DLD1 (cell line): ENCODE measurements at regions not wholly inside any gene's neighbourhood (a gene's known extent, or its start where the extent isn't known, plus 50 kb on each side); places are given as distances from the start of the nearest gene placed in this dataset.
"Not testable (repeated sequence)": the region's sequence is repeated elsewhere in the genome, so short reads cannot be mapped to it uniquely, and the experiment has no call there.

ENCODE experiments used
- in situ Hi-C: cut with HindIII; loops from 2 replicates; pipeline ENCODE4 v1.10.0; 2017; ENCODE audit warnings: low sequenced_read_pairs

GRCh38 chr3:30319713-30320112 lies 286.7 kb upstream of the TGFBR2 start:
- in situ Hi-C loops: no loop called here

- in situ Hi-C loops: no loop called here
Measured at GRCh38 chr3:30320392-30320791, 286.0 kb upstream of the TGFBR2 start.

GRCh38 chr3:30321065-30321464 lies 285.3 kb upstream of the TGFBR2 start:
- in situ Hi-C loops: no loop called here

GRCh38 chr3:30323649-30324048 lies 282.8 kb upstream of the TGFBR2 start:
- in situ Hi-C loops: not testable (repeated sequence)

GRCh38 chr3:30324587-30324986 lies 281.8 kb upstream of the TGFBR2 start:
- in situ Hi-C loops: no loop called here

- in situ Hi-C loops: not testable (repeated sequence)
Measured at GRCh38 chr3:30327976-30328375, 278.4 kb upstream of the TGFBR2 start.

GRCh38 chr3:30328935-30329334 lies 277.5 kb upstream of the TGFBR2 start:
- in situ Hi-C loops: not testable (repeated sequence)

GRCh38 chr3:30331519-30331918 lies 274.9 kb upstream of the TGFBR2 start:
- in situ Hi-C loops: no loop called here

- in situ Hi-C loops: no loop called here
Measured at GRCh38 chr3:30332196-30333021, 274.0 kb upstream of the TGFBR2 start.

- in situ Hi-C loops: no loop called here
Measured at GRCh38 chr3:30333143-30333542, 273.3 kb upstream of the TGFBR2 start.

- in situ Hi-C loops: no loop called here
Measured at GRCh38 chr3:30333903-30334302, 272.5 kb upstream of the TGFBR2 start.

GRCh38 chr3:30340500-30340899 lies 265.9 kb upstream of the TGFBR2 start:
- in situ Hi-C loops: no loop called here

- in situ Hi-C loops: no loop called here
Measured at GRCh38 chr3:30341079-30341478, 265.3 kb upstream of the TGFBR2 start.

GRCh38 chr3:30341851-30342250 lies 264.6 kb upstream of the TGFBR2 start:
- in situ Hi-C loops: no loop called here

GRCh38 chr3:30342318-30343060 lies 263.9 kb upstream of the TGFBR2 start:
- in situ Hi-C loops: no loop called here

- in situ Hi-C loops: no loop called here
Measured at GRCh38 chr3:30343067-30343831, 263.2 kb upstream of the TGFBR2 start.

- in situ Hi-C loops: no loop called here
Measured at GRCh38 chr3:30343861-30344260, 262.5 kb upstream of the TGFBR2 start.

GRCh38 chr3:30344288-30344687 lies 262.1 kb upstream of the TGFBR2 start:
- in situ Hi-C loops: no loop called here

GRCh38 chr3:30346933-30347320 lies 259.5 kb upstream of the TGFBR2 start:
- in situ Hi-C loops: no loop called here

- in situ Hi-C loops: no loop called here
Measured at GRCh38 chr3:30347679-30348216, 258.7 kb upstream of the TGFBR2 start.

GRCh38 chr3:30349507-30349906 lies 256.9 kb upstream of the TGFBR2 start:
- in situ Hi-C loops: no loop called here
